Thyroid gland (tissue), 4 donors: ENCODE measurements at regions not wholly inside any gene's neighbourhood (a gene's known extent, or its start where the extent isn't known, plus 50 kb on each side); places are given as distances from the start of the nearest gene placed in this dataset.

Source experiments
- CTCF ChIP-seq, 6 experiments: fragments of 200-600 bp in 3 of 6; fragments of 450-650 bp in 3 of 6; sonication (generic) in 3 of 6; IDR thresholded peaks; one replicate each; pipeline ENCODE4 v1.5.1; 2016 to 2019; ENCODE audit warnings: antibody characterized with exemption in 6 of 6, mild to moderate bottlenecking in 2 of 6, inconsistent platforms in 1 of 6, moderate library complexity in 1 of 6
- POLR2A ChIP-seq, 2 donors: fragments of 450-650 bp; IDR thresholded peaks; one replicate each; pipeline ENCODE4 v1.6.1; 2017; ENCODE audit warnings: antibody characterized with exemption in 2 of 2, mild to moderate bottlenecking in 2 of 2, moderate library complexity in 1 of 2

- TF ChIP-seq CTCF (IDR thresholded peaks at IDR 0.05) (no peak), POLR2A (IDR thresholded peaks at IDR 0.05) (no peak)
These were observed 286.6 kb downstream of the PPP1R2C start for GRCh38 chrX:42491137-42491907.
